ENCODE measurements at regions not wholly inside any gene's neighbourhood (a gene's known extent, or its start where the extent isn't known, plus 50 kb on each side); places are given as distances from the start of the nearest gene placed in this dataset.

DNA sequence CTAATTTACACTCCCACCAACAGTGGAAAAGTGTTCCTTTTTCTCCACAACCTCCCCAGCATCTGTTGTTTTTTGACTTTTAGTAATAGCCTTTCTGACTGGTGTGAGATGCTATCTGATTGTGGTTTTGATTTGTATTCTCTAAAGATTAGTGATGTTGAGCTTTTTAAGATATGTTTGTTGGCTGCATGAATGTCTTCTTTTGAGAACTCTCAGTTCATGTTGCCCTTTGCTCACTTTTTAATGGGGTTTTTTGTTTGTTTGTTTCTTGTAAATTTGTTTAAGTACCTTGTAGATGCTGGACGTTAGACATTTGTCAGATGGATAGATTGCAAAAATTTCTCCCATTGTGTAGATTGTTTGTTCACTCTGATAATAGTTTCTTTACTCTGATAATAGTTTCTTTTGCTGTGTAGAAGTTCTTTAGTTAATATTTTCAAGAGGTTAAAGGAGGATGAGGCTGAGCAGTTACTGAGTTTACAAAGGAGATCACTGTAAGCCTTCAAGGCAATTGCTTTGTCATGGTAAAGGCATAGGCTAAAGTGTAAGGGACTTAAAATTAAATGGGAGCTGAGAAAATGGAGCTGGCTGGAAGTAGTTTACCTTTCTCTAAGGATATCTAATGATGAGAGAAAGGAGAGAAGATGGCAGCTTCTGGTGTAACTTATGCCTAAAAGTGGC lies 323.4 kb downstream of the PCDH7 start:
- no peak for TF ChIP-seq POLR2A (IDR thresholded peaks at IDR 0.05; ENCODE audit: low read depth, low read length)
- DNase-seq (ENCODE audit: insufficient read length, low spot score): no peak
- FAIRE-seq: no peak

- DNase-seq (ENCODE audit: insufficient read length, low spot score) (no peak), FAIRE-seq (no peak)
- TF ChIP-seq POLR2A (IDR thresholded peaks at IDR 0.05; ENCODE audit: low read depth, low read length): no peak
Observed at GRCh38 chr4:31045151-31045550, 325.0 kb downstream of the PCDH7 start.

DNA sequence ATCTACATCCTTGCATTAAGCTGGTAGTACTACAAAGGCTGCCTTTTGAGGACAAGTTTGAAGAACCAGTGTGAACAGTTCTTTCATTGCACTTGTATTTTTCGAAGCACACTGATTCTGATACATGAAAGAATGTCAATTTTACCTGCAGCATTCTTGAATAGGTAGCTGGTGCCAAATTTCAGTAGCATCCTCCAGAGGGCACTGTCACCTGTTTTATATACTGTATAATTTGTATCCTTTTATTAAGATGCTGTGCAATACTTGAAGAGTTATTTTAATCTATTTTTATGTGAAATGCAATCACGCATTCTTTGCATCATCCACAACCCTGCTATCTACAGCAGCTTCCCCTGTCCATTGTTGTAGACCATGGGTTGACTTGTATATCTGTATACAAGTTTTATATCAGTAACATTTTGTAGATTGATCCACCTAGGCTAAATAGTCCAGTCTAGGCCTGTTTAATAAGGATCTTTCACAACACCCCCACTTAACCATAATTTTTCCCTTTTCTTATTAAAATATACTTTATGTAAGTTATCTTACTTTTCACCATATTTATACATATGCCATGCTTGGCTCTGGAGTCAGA lies 325.7 kb downstream of the PCDH7 start:
- FAIRE-seq (no peak), DNase-seq (ENCODE audit: insufficient read length, low spot score) (no peak)
- TF ChIP-seq POLR2A (IDR thresholded peaks at IDR 0.05; ENCODE audit: low read depth, low read length): no peak

GRCh38 chr4:31051151-31051550 lies 331.0 kb downstream of the PCDH7 start:
- no peak for DNase-seq (ENCODE audit: insufficient read length, low spot score)
- no peak for FAIRE-seq
- TF ChIP-seq POLR2A (IDR thresholded peaks at IDR 0.05; ENCODE audit: low read depth, low read length): no peak

DNA sequence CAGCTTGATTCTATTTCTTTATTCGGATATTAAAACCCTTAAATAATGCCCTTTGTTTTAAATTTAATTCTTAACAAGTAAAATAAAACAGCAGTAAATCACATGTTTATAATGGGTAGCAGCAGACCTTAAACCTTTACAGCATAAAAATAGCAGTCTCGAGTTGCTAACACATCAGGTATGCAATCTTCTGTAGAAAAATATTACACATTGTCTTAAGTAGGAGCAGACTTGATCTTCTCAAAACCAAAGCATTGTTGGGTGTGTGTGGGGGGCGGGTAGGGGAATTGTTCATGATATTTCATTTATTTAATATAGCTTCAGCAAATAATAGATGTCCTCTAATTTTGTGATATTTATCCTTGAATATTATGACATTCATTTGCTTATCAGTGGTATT lies 331.4 kb downstream of the PCDH7 start:
- DNase-seq (ENCODE audit: insufficient read length, low spot score) (no peak), FAIRE-seq (no peak)

DNA sequence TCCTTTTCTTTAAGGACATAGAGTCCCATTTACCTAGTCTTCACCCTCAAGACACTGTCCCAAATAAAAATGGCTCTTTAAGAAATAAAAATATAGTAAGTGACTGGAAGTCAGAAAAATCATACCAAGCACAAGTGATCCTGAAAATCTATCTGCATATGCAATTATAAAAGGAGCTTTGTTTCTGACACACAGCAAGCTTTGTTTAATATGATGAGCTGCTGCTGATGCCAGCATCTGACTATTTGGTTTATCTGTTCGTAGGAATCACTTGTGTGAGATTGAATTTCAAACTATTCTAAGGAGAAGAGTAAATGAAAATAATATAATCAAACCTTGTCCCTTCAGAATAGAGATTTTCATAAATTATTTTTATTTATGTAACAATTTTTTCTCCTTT lies 332.4 kb downstream of the PCDH7 start:
- no peak for TF ChIP-seq POLR2A (IDR thresholded peaks at IDR 0.05; ENCODE audit: low read depth, low read length)
- no peak for FAIRE-seq

More for the DNA sequence above, 331.4 kb downstream of the PCDH7 start:
- no peak for TF ChIP-seq POLR2A (IDR thresholded peaks at IDR 0.05; ENCODE audit: low read depth, low read length)

GRCh38 chr4:31053451-31053850 lies 333.3 kb downstream of the PCDH7 start:
- no peak for FAIRE-seq
- TF ChIP-seq POLR2A (IDR thresholded peaks at IDR 0.05; ENCODE audit: low read depth, low read length): no peak
- no peak for DNase-seq (ENCODE audit: insufficient read length, low spot score)

More for the DNA sequence above, 332.4 kb downstream of the PCDH7 start:
- DNase-seq (ENCODE audit: insufficient read length, low spot score): no peak

- FAIRE-seq (no peak), DNase-seq (ENCODE audit: insufficient read length, low spot score) (no peak)
- no peak for TF ChIP-seq POLR2A (IDR thresholded peaks at IDR 0.05; ENCODE audit: low read depth, low read length)
Observed at GRCh38 chr4:31054295-31054694, 334.1 kb downstream of the PCDH7 start.

- no peak for FAIRE-seq
- TF ChIP-seq POLR2A (IDR thresholded peaks at IDR 0.05; ENCODE audit: low read depth, low read length): no peak
- no peak for DNase-seq (ENCODE audit: insufficient read length, low spot score)
Observed at GRCh38 chr4:31058656-31059055, 338.5 kb downstream of the PCDH7 start.

- no peak for TF ChIP-seq POLR2A (IDR thresholded peaks at IDR 0.05; ENCODE audit: low read depth, low read length)
- DNase-seq (ENCODE audit: insufficient read length, low spot score): no peak
- no peak for FAIRE-seq
Observed at GRCh38 chr4:31059753-31060522, 339.8 kb downstream of the PCDH7 start.

GRCh38 chr4:31065086-31065485 lies 344.9 kb downstream of the PCDH7 start:
- DNase-seq (ENCODE audit: insufficient read length, low spot score): no peak
- FAIRE-seq: no peak
- TF ChIP-seq POLR2A (IDR thresholded peaks at IDR 0.05; ENCODE audit: low read depth, low read length): no peak

DNA sequence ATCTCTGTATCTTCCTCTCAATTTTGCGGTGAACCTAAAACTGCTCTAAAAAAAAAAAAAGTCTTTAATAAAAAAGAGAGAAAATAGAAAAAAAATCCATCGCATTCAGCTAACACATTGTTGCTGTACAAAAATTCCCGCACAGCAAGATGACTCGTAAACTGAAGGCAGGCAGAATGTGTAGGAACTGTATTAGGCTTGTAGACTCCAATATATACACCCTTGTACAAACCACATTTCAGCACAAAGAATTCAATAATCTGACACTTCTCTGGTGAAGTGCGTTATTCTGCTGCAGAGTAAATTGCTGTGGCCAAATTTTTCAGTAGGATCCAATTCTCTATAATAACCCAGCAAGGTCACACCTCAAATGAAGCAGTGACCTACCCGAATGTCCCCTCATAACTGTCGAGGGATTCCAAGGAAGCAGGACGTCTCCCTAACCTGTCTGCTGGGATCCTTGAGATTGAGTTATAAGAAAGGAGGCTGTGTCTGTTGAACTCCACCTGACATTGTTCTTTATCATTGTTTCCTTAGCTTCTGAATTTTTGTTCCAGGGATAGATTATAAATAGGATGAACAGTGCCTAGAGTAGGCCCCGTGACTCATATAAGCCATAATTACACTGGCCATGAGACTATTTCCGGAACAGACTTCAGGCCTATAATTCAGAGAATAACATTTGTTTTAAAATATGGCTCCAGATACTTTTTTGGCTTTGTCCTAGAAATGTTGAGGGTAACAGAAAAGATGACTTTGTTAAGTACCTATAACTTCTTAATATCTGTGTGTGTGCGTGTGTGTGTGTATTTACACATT lies 348.3 kb downstream of the PCDH7 start:
- FAIRE-seq (no peak), DNase-seq (ENCODE audit: insufficient read length, low spot score) (no peak)
- TF ChIP-seq POLR2A (IDR thresholded peaks at IDR 0.05; ENCODE audit: low read depth, low read length): no peak

DNA sequence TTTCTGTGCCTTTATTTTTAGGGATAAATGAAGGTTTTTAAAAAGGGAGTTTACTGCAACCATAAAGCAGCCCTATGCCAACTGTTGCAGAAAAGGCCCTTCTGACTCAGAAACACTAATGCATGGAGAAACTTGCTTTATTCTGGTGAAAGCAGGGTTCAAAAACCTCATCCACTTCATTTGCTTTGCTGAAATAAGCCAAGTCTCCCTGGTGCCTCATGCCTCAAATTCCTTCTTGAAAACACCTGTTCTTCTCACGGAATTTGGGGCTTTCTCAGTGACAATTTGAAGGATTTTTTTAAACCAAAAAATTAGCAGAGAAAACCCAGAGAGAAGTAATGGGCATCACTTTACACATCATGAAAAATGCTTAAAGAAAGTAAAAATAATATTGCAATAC lies 349.0 kb downstream of the PCDH7 start:
- FAIRE-seq (no peak), DNase-seq (ENCODE audit: insufficient read length, low spot score) (no peak)
- no peak for TF ChIP-seq POLR2A (IDR thresholded peaks at IDR 0.05; ENCODE audit: low read depth, low read length)

Data from H54 (cell line).